OCI-LY3 (cell line): ENCODE measurements at regions not wholly inside any gene's neighbourhood (a gene's known extent, or its start where the extent isn't known, plus 50 kb on each side); places are given as distances from the start of the nearest gene placed in this dataset.

Source experiments
- CTCF ChIP-seq: fragments of 200-600, 300-600 bp; sonication (generic); IDR thresholded peaks from 2 replicates; pipeline ENCODE4 v1.5.1; 2014; ENCODE audit warnings: antibody characterized with exemption, low read length, low read depth
- EZH2phosphoT487 ChIP-seq: fragments of 200-600 bp; shearing (Covaris generic); IDR thresholded peaks from 2 replicates; pipeline ENCODE4 v1.6.1; 2018; ENCODE audit warnings: antibody characterized with exemption, mixed run types, low read depth

- TF ChIP-seq CTCF, result no peak
- no peak for TF ChIP-seq EZH2phosphoT487
Observed at GRCh38 chr10:131759347-131759746, 141.5 kb upstream of the PPP2R2D start.
